BE2C (cell line): ENCODE measurements at regions not wholly inside any gene's neighbourhood (a gene's known extent, or its start where the extent isn't known, plus 50 kb on each side); places are given as distances from the start of the nearest gene placed in this dataset.

Source experiments
- DNase-seq: peaks from one replicate; pipeline ENCODE4 v3.0.0-alpha.2; 2020
- H3K27me3 ChIP-seq: fragments of 250-450 bp; sonication (Bioruptor Pico); 2 replicates; pipeline ENCODE4 v1.5.1; 2020; ENCODE audit warnings: mild to moderate bottlenecking
- H3K36me3 ChIP-seq: fragments of 250-450 bp; sonication (Bioruptor Pico); 2 replicates; pipeline ENCODE4 v1.5.1; 2020; ENCODE audit warnings: mild to moderate bottlenecking
- H3K4me1 ChIP-seq: fragments of 250-450 bp; sonication (Bioruptor Pico); 2 replicates; pipeline ENCODE4 v1.5.1; 2020
- H3K4me3 ChIP-seq: 2 replicates; pipeline ENCODE4 v1.5.1; 2011; ENCODE audit warnings: low read depth, low read length
- H3K9me3 ChIP-seq: fragments of 250-450 bp; sonication (Bioruptor Pico); 2 replicates; pipeline ENCODE4 v1.5.1; 2020
- TF ChIP-seq, protein P1 (sequence below): IDR thresholded peaks from 2 replicates; pipeline ENCODE4 v1.5.1; 2012; ENCODE audit warnings: mild to moderate bottlenecking, low read depth, low read length

DNA sequence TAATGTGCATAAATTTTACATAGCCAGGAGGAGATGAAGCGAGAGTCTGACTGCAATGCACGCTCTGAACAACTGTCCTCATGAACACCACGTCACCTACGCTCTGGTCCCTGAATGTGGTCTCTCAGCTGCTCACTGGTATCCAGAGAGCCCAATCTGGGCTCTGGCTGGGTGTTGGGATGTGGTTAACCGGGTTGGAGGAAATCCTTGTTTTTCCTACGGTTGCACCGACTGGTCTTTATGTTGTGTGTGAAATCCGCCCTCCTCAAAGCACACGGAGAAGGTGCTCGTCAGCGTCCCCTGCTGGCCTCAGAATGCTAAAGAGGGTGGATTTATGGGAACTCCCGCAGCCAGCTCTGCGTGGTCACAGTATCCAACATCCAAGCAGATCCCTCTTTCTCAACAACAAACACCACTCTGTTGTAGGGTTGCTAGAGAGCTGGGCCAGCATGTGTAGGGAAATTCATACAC, 51.8 kb upstream of the FAM89A start:
- Histone ChIP-seq H3K9me3 (no peaks in the 10 kb centered on the region), H3K27me3 (no peaks in the 10 kb centered on the region), H3K4me1 (no peaks in the 10 kb centered on the region), H3K36me3 (no peaks in the 10 kb centered on the region), H3K4me3 (no peak overlapping the region)
- DNase-seq: no peak
- TF ChIP-seq, protein P1, sequence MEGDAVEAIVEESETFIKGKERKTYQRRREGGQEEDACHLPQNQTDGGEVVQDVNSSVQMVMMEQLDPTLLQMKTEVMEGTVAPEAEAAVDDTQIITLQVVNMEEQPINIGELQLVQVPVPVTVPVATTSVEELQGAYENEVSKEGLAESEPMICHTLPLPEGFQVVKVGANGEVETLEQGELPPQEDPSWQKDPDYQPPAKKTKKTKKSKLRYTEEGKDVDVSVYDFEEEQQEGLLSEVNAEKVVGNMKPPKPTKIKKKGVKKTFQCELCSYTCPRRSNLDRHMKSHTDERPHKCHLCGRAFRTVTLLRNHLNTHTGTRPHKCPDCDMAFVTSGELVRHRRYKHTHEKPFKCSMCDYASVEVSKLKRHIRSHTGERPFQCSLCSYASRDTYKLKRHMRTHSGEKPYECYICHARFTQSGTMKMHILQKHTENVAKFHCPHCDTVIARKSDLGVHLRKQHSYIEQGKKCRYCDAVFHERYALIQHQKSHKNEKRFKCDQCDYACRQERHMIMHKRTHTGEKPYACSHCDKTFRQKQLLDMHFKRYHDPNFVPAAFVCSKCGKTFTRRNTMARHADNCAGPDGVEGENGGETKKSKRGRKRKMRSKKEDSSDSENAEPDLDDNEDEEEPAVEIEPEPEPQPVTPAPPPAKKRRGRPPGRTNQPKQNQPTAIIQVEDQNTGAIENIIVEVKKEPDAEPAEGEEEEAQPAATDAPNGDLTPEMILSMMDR: peak; percentile 52

DNA sequence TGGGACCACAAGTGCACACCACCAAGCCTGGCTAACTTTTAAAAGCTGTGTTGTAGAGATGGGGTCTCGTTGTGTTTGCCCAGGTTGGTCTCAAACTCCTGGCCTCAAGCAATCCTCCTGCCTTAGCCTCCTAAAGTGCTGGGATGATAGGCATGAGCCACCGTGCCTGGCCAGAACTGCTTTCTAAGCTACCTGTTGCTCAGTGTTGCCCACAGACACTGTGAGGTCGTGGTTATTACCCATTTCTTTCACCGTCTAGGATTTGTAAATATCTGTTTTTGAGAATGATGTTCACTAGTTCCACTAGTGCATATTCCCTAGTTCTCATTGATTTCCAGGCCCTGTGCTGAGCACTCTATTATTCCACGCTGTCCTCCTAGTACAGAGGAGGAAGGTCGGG, 51.4 kb upstream of the FAM89A start:
- H3K9me3 ChIP-seq: no peaks in the 10 kb centered on the region
- H3K4me1 ChIP-seq: no peaks in the 10 kb centered on the region
- no peaks in the 10 kb centered on the region for H3K36me3 ChIP-seq
- H3K4me3 ChIP-seq: no peak overlapping the region
- no peaks in the 10 kb centered on the region for H3K27me3 ChIP-seq
- DNase-seq: no peak
- TF ChIP-seq, protein P1: no peak
